SKM-1 treated with dmso at 0.1 percent for 144 hours (cell line): ENCODE measurements at regions not wholly inside any gene's neighbourhood (a gene's known extent, or its start where the extent isn't known, plus 50 kb on each side); places are given as distances from the start of the nearest gene placed in this dataset.

Experiments used
- DNase-seq: peaks from one replicate; lab custom pipeline; 2025; ENCODE audit not compliant: unreplicated experiment; lab: John Stamatoyannopoulos, UW

DNA sequence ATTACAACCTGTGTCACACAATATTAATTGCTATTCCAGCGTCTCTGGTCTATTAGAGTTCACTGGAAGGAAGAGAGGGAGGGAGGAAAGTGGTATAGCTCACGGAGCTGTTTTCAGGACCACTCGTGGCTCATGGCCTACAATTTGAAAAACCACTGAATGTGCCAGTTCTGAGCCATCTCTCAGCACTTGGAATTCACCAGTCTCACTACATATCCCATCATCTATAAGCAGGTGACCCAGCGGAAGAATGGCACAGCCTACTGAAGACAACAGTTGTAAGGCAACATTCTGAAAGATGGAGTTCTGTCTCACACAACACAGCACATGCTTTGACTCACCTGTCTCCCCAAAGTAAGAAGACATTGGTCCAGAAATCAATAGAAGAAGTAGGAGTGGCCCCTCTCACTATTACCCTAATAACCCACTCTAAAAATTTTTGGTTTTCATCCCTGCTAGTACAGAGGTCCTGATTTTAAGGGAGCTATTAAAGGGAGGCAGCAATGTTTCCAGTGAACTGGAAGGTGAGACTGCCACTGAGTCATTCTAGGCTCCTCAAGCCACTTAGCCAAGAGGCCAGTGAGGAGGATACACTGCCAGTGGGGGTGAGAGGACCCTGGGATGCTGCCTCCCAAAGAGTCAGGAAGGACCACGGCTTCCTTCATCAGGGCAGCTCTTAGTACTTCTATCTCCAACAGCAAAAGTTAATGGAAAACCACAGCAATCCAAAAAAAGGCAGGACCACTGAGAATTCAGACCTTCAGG, 50.0 kb upstream of the DOCK9 start:
- DNase-seq: no peak

DNA sequence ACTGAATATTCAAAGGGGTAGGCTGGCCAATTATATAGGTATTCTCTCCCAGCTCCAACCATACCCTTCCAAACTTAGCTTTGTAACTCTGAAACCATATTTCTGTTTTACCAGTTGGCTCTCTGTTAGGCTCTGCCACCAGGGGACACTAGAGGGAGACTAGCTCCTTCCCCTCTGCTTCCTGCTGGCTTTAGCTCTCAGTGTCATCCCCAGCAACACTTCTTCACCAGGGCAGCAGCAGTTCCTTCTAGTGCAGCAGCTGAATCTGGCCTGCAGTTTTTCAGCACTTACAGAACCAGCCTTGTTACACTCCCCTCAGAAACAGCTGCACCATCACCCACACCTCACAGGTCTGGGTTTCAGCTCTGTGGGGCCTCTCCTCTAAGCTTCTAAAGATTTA, 51.0 kb upstream of the DOCK9 start:
- DNase-seq: no peak

DNA sequence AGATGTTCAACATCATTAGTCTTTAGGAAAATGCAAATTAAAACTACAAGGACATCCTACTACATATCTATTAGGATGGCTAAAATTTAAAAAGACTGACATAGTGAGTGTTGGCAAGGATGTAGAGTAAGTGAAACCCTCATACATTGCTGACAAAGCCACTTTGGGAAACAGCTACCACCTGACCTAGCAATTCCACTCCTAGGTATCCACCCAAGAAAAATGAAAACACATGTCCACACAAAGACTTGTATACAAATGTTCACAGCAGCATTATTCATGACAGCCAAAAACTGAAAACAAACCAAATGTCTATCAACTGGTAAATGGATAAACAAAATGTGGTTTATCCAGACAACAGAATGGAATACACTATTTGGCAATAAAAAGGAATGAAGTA, 51.7 kb upstream of the DOCK9 start:
- DNase-seq: no peak

DNA sequence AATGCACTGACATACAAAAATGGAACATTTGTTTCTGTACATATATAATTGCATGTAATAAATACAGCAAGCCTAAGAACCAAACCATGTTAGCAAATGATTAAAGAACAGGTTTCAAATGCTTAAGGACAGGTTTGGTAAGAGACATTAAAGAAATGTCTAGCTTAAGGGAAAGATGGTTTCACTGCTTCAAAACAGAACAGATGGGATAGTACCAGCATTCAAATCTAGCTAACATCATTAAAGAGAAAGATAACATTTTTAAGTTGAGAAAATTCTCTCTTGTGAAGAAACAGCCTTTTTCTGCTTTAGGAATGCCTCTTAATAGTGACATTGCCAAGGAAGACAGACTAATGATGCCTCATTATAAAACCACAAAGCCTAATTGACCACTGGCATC, 52.5 kb upstream of the DOCK9 start:
- no peak for DNase-seq

DNA sequence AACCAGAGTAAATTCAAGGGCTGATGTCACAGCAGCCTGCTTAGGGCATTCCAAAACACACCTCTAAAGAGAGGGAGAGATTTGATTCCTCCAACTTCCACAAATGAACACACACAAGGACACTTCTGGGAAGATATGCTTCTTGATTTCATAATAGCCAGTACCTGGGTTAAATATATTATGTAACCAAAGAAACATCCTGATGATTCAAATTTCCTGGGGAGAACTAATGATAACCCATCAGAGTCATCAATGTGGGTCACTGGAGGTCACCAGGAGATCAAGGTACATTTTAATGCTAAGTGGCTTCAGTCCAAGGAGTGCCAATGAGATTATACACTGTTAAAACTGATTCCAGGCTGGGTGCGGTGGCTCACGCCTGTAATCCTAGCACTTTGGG, 54.0 kb upstream of the DOCK9 start:
- DNase-seq: no peak

DNA sequence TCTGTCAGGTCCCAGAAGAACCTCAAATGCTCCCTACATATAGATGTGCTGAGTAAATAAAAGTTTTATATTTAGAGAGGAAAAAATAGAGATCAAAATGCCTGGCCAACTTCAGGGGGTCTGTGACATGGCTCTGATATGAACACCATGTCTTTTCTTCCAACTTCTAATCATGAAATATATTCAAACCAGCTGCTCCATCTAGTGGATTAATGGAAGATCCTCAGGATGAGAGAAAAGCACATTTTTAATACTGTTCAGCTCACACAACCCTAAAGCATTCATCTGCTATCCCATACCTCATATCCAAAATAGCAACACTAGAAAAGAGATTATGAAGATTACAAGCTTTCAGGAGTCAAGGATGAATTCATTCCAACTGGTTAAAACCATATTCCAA, 56.0 kb upstream of the DOCK9 start:
- DNase-seq: no peak

DNA sequence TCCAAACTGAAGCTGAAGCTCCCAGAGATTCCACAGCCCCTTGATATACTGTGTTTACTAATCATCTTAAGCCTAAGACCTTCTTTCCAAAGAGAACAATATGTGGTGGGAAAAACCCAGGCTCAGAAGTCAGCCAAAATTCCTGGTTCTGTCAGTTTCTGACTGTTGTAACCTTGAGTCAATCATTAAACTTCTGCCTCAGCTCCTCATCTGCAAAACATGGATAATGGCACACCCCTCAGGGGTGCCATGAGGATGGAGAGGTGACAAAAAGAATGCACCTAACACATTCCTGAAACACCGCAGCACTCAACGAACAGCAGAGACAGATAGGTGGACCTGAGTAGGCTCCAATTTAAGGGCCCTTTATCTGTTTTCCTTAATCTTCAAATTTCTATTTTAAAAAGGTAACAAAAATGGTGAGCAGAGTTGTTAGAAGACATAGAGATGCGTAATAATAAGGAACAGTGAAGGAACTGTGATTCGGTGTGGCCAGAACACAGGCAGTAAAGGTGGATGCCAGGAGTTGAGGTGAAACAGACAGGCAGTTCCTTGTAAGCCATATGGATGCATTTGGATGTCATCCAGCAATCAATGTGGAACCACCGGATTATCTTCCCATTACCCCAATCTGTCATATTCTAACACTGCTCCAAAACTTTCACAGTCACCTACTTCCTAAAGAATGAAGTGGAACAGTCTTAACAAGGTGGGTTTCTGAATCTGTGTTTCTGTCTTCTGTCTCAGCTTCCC, 56.6 kb upstream of the DOCK9 start:
- no peak for DNase-seq

DNA sequence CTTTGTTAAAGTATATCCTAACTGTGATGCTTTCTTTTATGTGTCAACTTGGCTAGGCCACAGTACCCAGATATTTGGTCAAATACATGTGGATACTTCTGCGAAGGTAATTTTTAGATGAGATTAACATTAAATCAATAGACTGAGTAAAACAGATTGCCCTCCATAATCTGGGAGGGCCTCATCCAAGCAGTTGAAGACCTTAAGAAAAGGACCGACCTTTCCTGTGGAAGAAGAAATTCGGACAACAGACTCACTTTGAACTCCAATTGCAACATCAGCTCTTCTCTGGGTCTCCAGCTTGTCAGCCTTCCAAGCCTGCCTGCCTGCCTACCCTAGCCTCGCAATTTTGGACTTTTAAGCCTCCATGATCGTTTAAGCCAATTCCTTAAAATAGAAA, 57.9 kb upstream of the DOCK9 start:
- DNase-seq: no peak

DNA sequence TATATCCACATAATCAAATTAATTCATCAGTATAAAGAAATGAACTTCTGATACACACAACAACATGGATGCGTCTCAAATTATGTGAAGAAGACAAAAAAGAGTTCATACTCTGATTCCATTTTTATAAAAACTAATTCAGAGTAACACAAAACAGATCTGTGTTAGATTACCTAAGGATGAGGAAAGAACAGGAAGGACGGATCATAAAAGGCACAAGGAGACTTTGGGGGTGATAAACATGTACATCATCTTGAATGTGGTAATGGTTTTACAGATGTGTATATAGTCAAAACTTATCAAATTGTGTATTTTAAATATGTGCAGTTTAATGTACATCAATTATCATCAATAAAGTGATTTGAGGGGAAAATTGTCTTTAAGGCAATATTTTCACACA, 59.9 kb upstream of the DOCK9 start:
- DNase-seq: no peak

DNA sequence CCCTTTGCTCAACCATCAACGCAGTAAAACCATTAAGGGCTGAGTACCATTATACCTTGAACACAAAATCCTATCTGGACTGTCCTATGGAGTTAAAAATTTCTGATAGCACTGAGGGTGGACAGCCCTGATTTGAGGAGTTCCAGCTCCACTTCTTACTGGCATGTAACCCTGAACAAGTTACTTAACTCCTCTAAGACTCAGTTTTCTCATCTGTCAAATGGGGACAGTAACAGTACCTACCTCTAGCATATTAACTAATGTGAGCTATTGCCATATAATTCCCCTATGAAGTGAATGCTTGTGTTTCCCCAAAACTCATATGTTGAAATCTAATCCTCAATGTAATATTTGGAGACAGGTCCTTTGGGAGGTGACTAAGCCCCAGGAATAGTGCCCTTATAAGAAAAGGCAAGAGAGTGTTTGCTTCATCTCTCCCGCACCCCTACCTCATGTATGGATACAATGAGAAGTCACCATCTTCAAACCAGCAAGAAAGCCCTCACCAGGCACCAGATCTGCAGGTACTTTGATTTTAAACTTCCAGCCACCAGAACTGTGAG, 61.9 kb upstream of the DOCK9 start:
- DNase-seq: no peak

DNA sequence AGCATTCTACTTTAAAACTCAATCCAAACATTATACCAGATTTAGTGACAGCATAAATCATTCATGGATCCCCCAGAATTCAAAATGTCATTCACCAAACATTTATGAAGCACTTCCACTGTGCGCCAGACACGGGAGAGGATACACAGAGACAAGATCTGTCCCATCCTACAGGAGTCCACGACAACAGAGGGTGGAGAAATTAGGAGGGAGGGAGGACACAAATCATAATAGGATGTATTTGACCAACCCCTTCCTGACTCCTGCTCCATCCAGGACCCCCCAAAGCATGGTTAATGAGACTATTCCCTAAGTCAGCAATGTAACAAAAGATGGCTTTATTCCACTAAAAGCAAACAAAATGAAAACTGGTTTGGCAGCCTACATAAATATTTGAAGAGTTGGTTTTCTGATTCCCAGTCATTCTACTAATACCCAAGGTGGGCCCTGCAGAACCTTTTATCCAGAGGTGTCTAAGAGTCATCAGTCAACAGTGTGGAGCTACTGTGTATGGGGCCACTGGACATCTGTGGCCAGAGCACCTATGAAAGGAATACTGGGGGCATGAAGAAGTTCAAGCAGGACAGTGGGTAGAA, 62.8 kb upstream of the DOCK9 start:
- DNase-seq: no peak

DNA sequence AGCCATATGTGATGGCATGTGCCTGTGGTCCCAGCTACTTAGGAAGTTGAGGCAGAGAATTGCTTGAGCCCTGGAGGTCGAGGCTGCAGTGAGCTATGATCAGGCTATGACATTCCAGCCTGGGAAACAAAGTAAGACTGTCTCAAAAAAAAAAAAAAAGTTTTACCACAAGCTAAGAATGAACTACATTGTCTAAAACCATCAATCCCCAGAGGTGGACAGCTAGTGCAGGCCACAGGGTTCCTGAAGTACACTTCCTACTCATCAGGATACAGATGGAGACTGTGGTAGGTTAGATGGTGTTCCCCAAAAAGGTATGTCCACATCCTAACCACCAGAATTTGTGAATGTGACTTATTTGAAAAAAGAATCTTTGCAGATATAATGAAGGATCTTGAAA, 63.5 kb upstream of the DOCK9 start:
- no peak for DNase-seq

DNA sequence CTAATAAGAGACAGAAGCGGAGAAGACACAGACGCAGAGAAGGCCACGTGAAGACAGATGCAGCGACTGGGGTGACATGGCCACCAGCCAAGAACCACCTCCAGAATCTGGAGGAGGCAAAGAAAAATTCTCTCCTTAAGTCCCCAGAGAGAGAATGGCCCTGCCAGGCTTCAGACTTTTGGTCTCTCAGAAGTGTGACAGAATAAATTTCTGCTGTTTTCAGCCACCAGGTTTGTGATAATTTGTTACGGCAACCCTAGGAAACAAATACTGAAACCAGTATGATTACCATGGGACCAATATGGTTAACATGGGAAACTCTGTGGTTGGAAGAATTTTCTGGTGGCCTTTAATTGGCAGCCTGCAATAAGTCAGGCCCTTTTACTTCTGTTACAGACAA, 63.9 kb upstream of the DOCK9 start:
- DNase-seq: no peak

DNA sequence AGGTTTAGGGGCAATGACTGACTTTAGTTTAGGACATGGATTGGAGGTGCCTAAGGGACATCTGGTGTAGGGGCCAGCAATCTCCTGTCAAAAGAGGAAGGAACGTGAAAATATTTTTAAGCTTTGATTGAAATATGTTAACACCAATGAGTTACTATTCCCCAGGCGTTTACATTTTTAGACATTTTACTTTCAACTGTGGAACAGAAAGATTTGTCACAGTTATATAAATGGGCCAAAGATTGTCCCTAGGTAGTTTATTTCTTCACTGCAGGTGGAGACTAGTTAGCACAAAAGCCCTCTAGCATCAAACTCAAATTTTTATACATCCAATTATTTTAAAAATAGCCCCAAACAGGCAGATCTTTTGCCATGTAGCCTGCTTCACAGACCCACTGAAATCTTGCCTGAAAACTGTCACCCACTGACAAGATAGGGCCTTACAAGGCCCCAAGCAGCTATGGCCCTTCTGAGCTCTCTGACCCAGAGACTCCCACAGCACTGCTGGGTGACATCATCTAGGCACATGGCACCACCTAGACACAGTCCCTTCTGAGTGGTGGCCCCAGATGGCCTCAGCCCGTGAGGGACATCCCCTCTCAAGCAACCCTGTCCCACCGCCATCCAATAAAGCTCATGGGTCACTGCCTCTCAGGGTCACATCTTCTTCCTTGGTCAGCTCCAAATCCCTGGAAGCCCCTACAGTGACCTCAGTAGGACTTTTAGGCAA, 64.8 kb upstream of the DOCK9 start:
- DNase-seq: no peak

DNA sequence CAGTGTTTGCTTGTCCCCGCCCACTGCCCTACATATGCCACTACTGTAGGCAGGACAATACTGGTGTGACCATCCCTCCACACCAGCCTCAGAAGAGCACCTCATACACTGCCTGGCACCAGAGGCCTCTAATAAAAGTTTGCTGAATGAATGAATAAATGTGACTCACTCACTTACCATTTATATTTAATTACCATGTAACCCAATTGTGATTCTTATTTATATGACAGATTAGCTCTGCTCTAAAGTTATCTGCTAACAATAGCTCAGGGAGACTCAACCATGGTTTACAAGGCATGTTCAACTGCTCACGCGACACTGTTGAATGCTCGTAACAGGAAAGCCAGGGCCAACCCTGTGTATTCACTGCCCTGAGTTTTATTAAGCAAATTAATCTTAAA, 66.0 kb upstream of the DOCK9 start:
- no peak for DNase-seq

DNA sequence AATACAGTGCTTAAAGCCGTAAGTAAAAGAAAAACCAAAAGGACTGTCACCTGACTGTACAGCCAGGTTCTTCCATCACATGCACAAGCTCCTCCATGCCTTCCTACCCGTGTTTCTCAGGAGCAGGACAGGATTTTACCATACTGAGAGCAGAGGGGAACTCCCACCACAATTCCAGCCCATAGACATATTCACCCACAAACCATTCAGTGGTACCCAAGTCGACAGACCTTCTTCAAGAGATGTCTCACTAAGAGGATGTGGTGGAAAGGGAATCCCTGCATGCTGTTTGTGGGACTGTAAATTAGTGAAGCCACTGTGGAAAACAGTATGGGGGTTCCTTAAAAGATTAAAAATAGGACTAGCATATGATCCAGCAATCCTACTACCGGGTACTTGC, 66.9 kb upstream of the DOCK9 start:
- DNase-seq: no peak

DNA sequence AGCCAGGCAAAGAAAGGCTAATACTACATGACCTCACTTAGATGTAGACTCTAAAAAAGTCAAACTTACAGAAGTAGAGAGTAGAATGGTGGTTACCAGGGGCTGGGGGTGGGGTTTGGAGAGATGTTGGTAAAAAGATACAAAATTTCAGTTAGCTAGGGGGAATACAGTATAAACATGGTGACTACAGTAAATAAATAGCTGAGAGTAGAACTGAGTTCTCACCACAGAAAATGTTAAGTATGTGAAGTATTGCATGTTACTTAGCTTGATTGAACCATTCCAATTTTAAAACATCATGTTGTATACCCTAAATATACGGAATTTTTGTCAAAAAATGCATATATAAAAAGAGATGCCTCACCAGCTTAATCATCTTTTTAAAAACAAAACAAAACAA, 67.5 kb upstream of the DOCK9 start:
- no peak for DNase-seq

DNA sequence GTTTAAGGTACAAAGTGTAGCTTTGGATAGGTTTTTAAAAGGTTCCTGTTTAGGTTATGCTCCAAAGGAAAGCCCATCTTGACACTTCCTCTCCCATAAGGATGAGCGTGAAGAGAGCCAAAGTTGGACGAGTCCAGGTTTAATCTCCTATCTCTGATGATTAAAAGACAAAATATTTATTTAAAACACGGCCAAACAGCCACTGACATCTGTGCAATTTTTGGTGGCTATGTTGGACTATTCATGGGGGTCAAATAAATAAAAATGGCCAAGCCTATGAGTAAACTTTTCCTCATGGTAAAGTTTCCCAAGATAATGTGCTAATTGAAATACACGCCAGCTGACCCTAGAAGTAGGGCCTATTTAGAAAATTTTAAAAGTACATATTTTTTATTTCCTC, 69.0 kb upstream of the DOCK9 start:
- DNase-seq: no peak

DNA sequence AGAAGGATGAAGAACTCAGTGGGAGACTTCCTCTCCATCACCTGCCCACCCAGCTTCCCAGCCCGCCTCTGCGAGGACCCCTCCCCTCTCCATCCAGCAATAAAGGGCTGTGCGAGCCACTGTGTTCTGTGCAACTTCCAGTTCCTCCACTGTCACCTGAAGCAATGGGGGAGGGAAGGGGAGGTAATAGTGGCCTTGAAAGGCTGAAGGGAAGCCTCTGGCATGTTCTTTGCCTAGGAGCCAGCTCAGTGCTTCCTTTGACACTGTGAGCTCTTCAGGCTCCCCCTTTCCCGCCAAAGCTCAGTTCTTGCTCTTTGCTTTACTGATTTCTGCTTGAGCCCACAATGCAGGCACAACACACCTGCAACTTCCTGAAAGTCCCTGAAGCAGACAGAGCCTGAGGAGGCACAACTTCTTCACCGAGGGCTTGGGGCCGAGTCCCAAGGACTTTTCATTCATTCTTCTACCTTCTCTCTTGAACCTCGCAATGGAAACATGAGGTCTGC, 73.2 kb upstream of the DOCK9 start:
- DNase-seq: no peak

DNA sequence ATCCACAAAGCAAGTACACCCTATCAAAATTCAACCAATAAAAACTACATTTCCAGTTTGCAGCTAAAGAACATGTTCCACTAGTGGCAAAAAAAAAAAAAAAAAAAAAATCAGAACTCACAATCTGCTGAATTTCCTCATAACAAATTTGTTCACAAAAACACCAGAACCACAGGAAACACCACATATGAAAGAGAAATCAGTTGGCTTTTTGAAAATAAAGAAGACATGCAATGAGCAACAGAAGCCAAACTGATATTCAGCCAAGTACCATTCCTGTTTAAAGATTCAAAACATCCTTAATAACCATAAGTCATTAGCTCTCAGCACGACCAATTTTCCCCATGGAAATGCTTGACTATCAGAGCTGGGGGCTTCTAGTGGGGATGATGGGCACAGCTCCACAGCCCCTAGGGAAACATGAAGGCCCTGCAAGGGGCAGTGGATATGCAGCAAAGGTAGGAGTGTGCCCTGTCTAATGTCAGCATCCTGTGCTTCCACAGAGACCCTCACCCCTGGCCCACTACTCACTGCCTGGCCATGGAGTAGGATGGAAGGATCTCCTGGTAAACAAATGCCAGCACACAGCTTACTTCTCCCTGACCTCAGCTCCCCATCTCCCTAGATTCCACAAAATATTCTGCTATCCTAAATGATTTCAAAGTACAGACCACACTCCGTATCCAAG, 74.0 kb upstream of the DOCK9 start:
- no peak for DNase-seq
